Left cardiac atrium (tissue), 4 donors: ENCODE measurements at regions not wholly inside any gene's neighbourhood (a gene's known extent, or its start where the extent isn't known, plus 50 kb on each side); places are given as distances from the start of the nearest gene placed in this dataset.
"Not testable (repeated sequence)": the region's sequence is repeated elsewhere in the genome, so short reads cannot be mapped to it uniquely, and the experiment has no call there.

Experiments
- ATAC-seq, 2 donors: fragments of 200-7000 bp; cut with Tn5 transposase; one replicate each; pipeline ENCODE4 v1.9.1; 2020; ENCODE audit warnings: mild to moderate bottlenecking in 2 of 2, moderate library complexity in 2 of 2
- DNase-seq: peaks from one replicate; pipeline ENCODE4 v3.0.0-alpha.2; 2020
- intact Hi-C, 2 donors: fragments of 100-400 bp; cut with DNase I; formaldehyde crosslinking; loops; one replicate each; pipeline versions ENCODE4 v1.14.1 to v1.15.1; 2022 to 2023
- donor health status: DM: no; HTN: yes; CAD: no.
- donor health status: DM: no; HTN: yes; CAD: no; lungs with severe emphysema.
- donor health status: DM: yes; HTN: yes; CAD: no.
- donor health status: Dilated cardiomyopathy.

DNA sequence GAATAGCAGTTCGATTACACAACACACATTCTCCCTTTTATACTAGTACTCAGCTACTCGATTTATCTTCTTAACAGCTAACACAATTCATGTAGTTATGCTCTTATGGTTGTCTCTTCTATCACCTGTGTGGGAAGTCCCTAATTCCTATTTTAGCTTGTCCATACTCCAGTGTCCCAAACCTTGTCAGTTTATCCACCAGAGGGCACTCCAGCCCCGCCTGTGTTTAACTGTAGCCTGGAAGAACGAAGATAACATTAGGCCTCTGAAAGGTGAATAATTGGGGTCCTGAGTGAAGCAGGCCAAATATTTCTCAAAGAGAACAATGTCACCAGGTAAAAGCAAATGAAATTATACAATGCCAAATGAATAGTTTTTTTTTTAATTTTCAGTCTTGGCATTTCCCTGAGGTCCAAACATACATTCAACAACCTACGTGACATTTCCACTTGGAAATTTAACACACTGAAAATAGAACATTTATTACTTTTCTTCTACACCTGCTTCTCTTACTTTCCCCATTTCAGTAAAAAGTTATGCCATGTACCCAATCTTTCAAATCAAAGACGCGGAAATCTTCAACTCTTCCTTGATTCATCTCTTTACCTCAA, 560.7 kb downstream of the HTR1A start:
- peak; percentile 47 for DNase-seq
- ATAC-seq, result peak in 1 of 2 donors; percentile 58
- intact Hi-C loops, result loop anchor here (5.0 kb wide), 1 partner anchor 561 kb away; the partner anchor contains the start of gene HTR1A (in 2 of the 2)

- DNase-seq (no peak), ATAC-seq (peak in 1 of 2 donors; percentile 59)
- intact Hi-C loops, result loop anchor here (5.0 kb wide), 1 partner anchor 562 kb away; the partner anchor contains the start of gene HTR1A (in 2 of the 2)
Measured at GRCh38 chr5:63400079-63400478, 562.2 kb downstream of the HTR1A start.

- ATAC-seq, result no peak
- intact Hi-C loops, result no loop called here
- DNase-seq, result no peak
Measured at GRCh38 chr5:63398346-63398745, 563.9 kb downstream of the HTR1A start.

DNA sequence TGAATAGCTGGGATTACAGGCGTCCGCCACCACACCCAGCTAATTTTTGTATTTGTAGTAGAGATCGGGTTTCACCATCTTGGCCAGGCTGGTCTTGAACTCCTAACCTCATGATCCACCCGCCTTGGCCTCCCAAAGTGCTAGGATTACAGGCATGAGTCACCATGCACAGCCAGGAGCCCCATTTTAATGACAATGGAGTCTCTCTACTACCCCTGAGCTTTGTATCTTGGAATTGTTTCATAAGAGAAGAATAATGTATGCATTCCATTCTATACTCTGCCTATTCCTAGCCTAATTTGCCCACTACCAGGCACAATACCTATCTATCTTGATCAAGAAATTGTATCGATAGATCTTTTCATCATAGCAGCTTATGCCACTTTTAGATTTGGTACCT, 574.1 kb downstream of the HTR1A start:
- ATAC-seq, DNase-seq, intact Hi-C loops: not testable (repeated sequence)

DNA sequence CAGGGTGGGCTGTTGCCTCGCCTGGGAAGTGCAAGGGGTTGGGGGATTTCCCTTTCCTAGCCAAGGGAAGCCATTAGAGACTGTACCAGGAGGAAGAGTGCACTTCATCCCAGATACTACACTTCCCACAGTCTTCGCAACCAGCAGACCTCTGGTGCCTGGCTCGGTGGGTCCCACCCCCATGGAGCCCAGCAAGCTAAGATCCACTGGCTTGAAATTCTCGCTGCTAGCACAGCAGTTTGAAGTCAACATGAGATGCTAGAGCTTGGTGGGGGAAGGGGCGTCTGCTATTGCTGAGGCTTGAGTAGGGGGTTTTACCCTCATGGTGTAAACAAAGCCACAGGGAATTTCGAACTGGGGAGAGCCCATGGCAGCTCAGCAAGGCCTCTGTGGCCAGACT, 586.4 kb downstream of the HTR1A start:
- DNase-seq, result no peak
- intact Hi-C loops, result no loop called here
- no peak for ATAC-seq

DNA sequence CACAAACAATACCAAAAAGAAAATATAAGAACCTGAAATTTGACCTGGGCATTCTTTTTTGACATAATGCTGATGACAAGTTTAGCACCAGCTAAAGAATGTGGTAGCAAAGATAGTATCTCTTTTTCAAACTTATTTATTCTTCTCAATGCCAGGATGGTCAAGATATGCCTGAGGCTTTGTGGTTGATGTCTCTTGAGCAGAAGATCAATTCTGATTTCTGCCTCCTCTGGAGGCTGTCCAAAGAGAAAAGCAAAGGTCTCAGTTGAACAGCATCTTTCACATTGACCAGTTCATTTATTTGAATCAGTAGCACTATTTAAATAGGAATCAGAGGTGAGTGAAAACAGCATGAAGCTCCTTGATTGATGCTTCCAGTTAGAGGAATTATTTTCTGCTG, 588.2 kb downstream of the HTR1A start:
- intact Hi-C loops, result no loop called here
- no peak for ATAC-seq

GRCh38 chr5:63351164-63351563, 611.1 kb downstream of the HTR1A start:
- intact Hi-C loops, result no loop called here
- DNase-seq, result no peak
- ATAC-seq, result no peak

More for the DNA sequence above, 588.2 kb downstream of the HTR1A start:
- no peak for DNase-seq

GRCh38 chr5:63346451-63346850, 615.8 kb downstream of the HTR1A start:
- ATAC-seq (no peak), DNase-seq (no peak)
- intact Hi-C loops, result no loop called here

GRCh38 chr5:63341442-63341841, 620.8 kb downstream of the HTR1A start:
- DNase-seq (no peak), ATAC-seq (no peak)
- intact Hi-C loops, result no loop called here

DNA sequence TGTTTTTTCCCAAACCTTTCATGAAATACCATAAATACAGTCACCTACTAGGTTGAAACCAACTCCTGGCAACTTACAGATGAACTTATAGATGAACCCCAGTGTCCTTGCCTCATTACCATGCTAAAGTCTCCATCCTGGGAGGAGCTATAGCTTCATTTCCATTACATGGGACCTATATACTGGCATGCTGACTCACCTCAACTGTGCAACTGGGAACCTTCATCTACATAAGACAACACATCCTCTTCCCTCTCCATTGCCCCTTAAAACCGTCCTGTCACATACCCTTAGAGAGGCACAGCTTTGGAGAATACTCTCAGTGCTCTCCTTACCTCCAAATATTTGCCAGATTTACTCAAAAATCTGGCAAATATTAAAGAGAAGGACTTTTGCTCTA, 638.3 kb downstream of the HTR1A start:
- intact Hi-C loops, result no loop called here
- ATAC-seq, result no peak
- DNase-seq, result no peak

GRCh38 chr5:63314551-63314950, 647.7 kb downstream of the HTR1A start:
- DNase-seq, result no peak
- intact Hi-C loops, result loop anchor here in 1 of 2 donors (2.0 kb wide), 1 partner anchor 46 kb away; no protein-coding TSS in a partner anchor
- ATAC-seq, result no peak

- intact Hi-C loops, result no loop called here
- ATAC-seq (no peak), DNase-seq (no peak)
Measured at GRCh38 chr5:63310644-63311043, 651.6 kb downstream of the HTR1A start.

DNA sequence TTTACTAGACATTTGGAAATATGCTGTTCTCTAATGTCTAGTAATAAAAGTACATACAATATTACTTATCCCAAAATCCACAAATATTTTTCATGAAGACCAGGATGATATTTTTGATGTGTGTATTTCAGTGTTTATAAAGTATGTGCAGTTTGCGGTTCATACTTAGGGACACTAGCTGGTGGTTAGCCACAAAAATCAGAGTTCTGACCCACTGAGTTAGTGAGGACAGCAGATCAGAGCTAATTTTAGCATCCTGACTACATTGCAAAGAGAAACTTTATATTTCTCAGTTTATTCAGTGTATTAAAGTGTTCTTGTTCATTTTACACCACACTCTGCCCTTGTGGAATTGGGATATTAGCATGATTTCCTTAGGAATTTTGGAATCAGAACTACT, 655.3 kb downstream of the HTR1A start:
- ATAC-seq, result no peak
- DNase-seq, result no peak
- intact Hi-C loops, result no loop called here

GRCh38 chr5:63293317-63293716, 668.9 kb downstream of the HTR1A start:
- DNase-seq (no peak), ATAC-seq (no peak)
- intact Hi-C loops, result no loop called here

DNA sequence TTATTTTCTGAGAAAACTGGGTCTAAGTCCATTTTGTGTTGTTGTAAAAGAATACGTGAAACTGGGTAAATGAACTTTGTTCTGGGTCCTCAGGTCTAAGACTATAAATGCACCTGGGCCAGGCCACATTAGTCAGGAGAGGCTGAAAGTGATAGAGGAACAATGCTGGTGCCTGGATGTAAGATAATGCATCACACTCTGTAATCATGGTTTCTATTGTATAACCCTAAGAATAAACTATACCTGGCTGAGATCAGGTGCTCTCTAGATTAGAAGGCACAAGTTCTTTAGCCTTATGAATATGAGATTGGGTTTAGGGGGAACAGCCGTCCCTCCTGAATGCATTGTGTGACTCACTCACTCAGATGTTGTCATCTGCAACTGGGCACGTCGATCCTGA, 675.5 kb downstream of the HTR1A start:
- intact Hi-C loops, result no loop called here
- ATAC-seq (no peak), DNase-seq (no peak)

GRCh38 chr5:63263411-63263810, 684.8 kb downstream of the LRRC70 start:
- intact Hi-C loops, result no loop called here
- ATAC-seq, result no peak
- no peak for DNase-seq

DNA sequence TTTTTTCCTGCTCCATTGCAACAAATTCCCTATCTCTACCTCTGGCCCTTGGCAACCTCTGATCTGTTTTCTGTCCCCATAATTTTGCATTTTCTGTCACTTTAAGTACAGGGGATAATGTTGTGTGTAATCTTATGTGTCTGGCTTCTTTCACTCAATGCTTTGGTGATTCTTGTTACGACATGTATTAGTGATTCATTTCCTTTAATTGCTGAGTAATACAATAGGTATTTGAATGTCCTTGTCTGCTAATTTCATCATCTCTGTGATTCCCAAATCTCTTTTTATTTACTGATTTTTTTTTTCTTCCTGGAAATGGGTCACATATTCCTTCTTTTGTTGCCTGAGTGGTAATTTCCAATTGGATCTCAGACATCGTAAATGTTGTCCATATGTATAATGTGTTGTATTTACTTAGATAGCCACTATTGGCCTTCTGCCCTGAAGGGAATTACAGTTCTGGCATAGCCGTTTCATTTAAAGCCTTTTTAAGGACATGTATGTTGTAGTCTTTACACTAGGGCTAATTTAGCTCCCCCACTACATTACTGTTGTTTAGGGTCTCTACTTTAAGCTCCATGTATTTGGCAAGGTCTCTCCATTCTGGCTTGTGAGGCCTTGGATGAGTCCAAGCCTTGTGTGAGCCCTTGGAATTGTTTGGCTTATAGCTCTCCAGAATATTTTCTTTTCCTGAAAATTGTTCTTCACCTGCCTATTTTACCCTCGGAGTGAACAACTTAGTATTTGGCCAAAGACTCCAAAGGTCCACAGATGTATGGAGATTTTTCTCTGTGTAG, 683.8 kb downstream of the LRRC70 start:
- ATAC-seq, result peak in 1 of 2 donors; percentile 58
- intact Hi-C loops, result no loop called here
- DNase-seq, result no peak

GRCh38 chr5:63261695-63262094, 683.1 kb downstream of the LRRC70 start:
- no peak for DNase-seq
- intact Hi-C loops, result no loop called here
- ATAC-seq, result no peak

DNA sequence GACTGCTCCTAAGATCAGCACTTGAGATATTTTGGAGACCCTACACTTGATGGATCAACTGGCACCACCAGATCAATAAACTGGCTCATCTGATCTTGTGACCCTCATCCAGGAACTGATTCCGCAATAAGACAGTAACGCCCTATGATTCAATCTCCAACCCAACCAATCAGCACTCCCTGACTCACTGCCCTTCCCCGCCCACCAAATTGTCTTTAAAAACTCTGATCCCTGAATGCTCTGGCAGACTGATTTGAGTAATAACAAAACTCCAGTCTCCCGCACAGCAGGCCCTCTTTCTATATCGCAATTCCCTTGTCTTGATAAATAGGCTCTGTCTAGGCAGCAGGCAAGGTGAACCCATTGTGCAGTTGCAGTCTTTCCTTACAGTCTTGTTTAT, 677.0 kb downstream of the LRRC70 start:
- DNase-seq (no peak), ATAC-seq (no peak)
- intact Hi-C loops, result no loop called here

GRCh38 chr5:63250939-63251338, 672.3 kb downstream of the LRRC70 start:
- ATAC-seq (no peak), DNase-seq (no peak)
- intact Hi-C loops, result no loop called here

- intact Hi-C loops, result no loop called here
- ATAC-seq (no peak), DNase-seq (no peak)
Measured at GRCh38 chr5:63249960-63250359, 671.3 kb downstream of the LRRC70 start.
